ENCODE measurements at regions not wholly inside any gene's neighbourhood (a gene's known extent, or its start where the extent isn't known, plus 50 kb on each side); places are given as distances from the start of the nearest gene placed in this dataset.

DNA sequence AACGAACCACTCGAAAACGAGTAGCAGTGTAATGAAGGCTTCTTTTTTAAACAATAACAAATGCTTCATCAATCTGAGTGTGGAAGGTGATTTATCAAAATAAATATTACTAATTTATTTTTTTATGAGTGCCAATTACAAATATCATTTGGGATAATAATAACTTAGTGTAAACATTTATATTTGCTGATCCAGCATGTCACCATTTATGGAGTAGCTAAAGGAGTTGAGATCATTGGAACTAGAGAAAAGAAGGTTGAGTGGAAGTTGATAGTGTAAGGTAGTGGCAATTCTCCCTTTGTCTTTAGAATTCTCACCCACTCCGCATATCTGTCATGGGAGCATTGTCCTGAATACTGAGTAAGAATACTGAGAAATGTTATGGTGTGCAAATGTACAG, 67.1 kb upstream of the KIF26B start:
- Histone ChIP-seq H4K5ac (ENCODE audit: low read length) (no peak overlapping the region), H3K18ac (ENCODE audit: low read length) (no peak overlapping the region), H3K4me2 (ENCODE audit: low read length) (no peak overlapping the region), H3K23ac (ENCODE audit: low read length) (no peak overlapping the region), H3K56ac (ENCODE audit: low read length) (no peak overlapping the region), H2BK120ac (ENCODE audit: low read depth, low read length) (no peak overlapping the region), H3K79me1 (ENCODE audit: low read length) (no peaks in the 10 kb centered on the region), H3K36me3 (ENCODE audit: control insufficient read depth, insufficient read depth, low read length) (no peaks in the 10 kb centered on the region), H3K79me2 (ENCODE audit: control insufficient read depth, insufficient read depth, low read length) (no peaks in the 10 kb centered on the region), H3K4ac (ENCODE audit: low read depth, low read length) (no peak overlapping the region), H3K4me1 (ENCODE audit: control insufficient read depth, low read depth, low read length) (no peaks in the 10 kb centered on the region), H2BK15ac (replicated peaks; ENCODE audit: low read depth) (no peak overlapping the region), H2BK5ac (ENCODE audit: low read length) (no peak overlapping the region), H3K9ac (ENCODE audit: low read length) (no peak overlapping the region), H2AK5ac (ENCODE audit: low read length) (no peak overlapping the region), H3K27me3 (ENCODE audit: insufficient read depth, low read length, poor library complexity) (no peaks in the 10 kb centered on the region), H3K4me3 (ENCODE audit: low read length) (no peak overlapping the region), H3K27ac (ENCODE audit: low read depth, low read length) (no peak overlapping the region), H4K8ac (ENCODE audit: low read depth, low read length) (no peak overlapping the region)
- WGBS (ENCODE audit: extremely low coverage, insufficient coverage, low lambda C conversion rate), result no CpG with 5 or more reads among the region's 4 CpGs
- no peak for DNase-seq

DNA sequence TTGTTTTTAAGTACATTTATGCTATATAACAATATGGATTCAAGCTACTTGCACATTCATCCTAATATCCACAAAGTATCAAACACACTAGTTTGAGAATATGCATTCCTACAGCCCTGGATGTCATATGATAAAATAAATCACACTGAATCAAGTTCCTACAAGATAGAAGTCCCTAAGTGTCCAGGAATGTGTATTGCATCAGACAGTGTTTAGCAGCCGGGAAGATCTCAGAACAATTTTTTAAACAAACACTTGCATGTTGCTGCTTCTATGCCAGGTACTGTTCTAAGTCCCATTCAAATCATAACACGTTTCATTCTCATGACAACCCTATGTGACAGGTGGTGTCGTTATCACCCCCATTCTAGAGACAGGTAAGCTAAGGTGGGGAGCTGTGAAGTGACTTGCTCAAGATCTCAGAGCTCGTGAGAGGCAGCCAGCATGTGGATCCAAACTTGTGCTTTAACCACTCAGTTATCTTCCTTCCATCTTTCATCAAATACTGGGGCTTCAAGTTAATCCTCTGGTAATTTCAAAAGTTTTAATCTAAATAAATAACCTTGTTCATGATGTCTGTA, 68.3 kb upstream of the KIF26B start:
- Histone ChIP-seq H3K36me3 (ENCODE audit: control insufficient read depth, insufficient read depth, low read length) (no peaks in the 10 kb centered on the region), H3K4me3 (ENCODE audit: low read length) (no peak overlapping the region), H3K23ac (ENCODE audit: low read length) (no peak overlapping the region), H3K9ac (ENCODE audit: low read length) (no peak overlapping the region), H4K8ac (ENCODE audit: low read depth, low read length) (no peak overlapping the region), H2AK5ac (ENCODE audit: low read length) (no peak overlapping the region), H3K27me3 (ENCODE audit: insufficient read depth, low read length, poor library complexity) (no peaks in the 10 kb centered on the region), H3K79me2 (ENCODE audit: control insufficient read depth, insufficient read depth, low read length) (no peaks in the 10 kb centered on the region), H3K27ac (ENCODE audit: low read depth, low read length) (no peak overlapping the region), H2BK15ac (replicated peaks; ENCODE audit: low read depth) (no peak overlapping the region), H3K4ac (ENCODE audit: low read depth, low read length) (no peak overlapping the region), H3K18ac (ENCODE audit: low read length) (no peak overlapping the region), H3K79me1 (ENCODE audit: low read length) (no peaks in the 10 kb centered on the region), H2BK5ac (ENCODE audit: low read length) (no peak overlapping the region), H2BK120ac (ENCODE audit: low read depth, low read length) (no peak overlapping the region), H3K4me1 (ENCODE audit: control insufficient read depth, low read depth, low read length) (no peaks in the 10 kb centered on the region), H4K5ac (ENCODE audit: low read length) (no peak overlapping the region), H3K56ac (ENCODE audit: low read length) (no peak overlapping the region), H3K4me2 (ENCODE audit: low read length) (no peak overlapping the region)
- no CpG with 5 or more reads among the region's 4 CpGs for WGBS (ENCODE audit: extremely low coverage, insufficient coverage, low lambda C conversion rate)
- no peak for DNase-seq

GRCh38 chr1:245085508-245086095, 69.2 kb upstream of the KIF26B start:
- Histone ChIP-seq H2AK5ac (ENCODE audit: low read length) (no peak overlapping the region), H2BK5ac (ENCODE audit: low read length) (no peak overlapping the region), H3K4me1 (ENCODE audit: control insufficient read depth, low read depth, low read length) (no peaks in the 10 kb centered on the region), H3K79me2 (ENCODE audit: control insufficient read depth, insufficient read depth, low read length) (no peaks in the 10 kb centered on the region), H2BK15ac (replicated peaks; ENCODE audit: low read depth) (no peak overlapping the region), H3K18ac (ENCODE audit: low read length) (no peak overlapping the region), H3K56ac (ENCODE audit: low read length) (no peak overlapping the region), H3K4me3 (ENCODE audit: low read length) (no peak overlapping the region), H2BK120ac (ENCODE audit: low read depth, low read length) (no peak overlapping the region), H3K4ac (ENCODE audit: low read depth, low read length) (no peak overlapping the region), H3K36me3 (ENCODE audit: control insufficient read depth, insufficient read depth, low read length) (no peaks in the 10 kb centered on the region), H3K23ac (ENCODE audit: low read length) (no peak overlapping the region), H4K8ac (ENCODE audit: low read depth, low read length) (no peak overlapping the region), H3K4me2 (ENCODE audit: low read length) (no peak overlapping the region), H3K27me3 (ENCODE audit: insufficient read depth, low read length, poor library complexity) (no peaks in the 10 kb centered on the region), H4K5ac (ENCODE audit: low read length) (no peak overlapping the region), H3K79me1 (ENCODE audit: low read length) (no peaks in the 10 kb centered on the region), H3K9ac (ENCODE audit: low read length) (no peak overlapping the region), H3K27ac (ENCODE audit: low read depth, low read length) (no peak overlapping the region)
- WGBS (ENCODE audit: extremely low coverage, insufficient coverage, low lambda C conversion rate), result no CpG with 5 or more reads among the region's 9 CpGs
- no peak for DNase-seq

DNA sequence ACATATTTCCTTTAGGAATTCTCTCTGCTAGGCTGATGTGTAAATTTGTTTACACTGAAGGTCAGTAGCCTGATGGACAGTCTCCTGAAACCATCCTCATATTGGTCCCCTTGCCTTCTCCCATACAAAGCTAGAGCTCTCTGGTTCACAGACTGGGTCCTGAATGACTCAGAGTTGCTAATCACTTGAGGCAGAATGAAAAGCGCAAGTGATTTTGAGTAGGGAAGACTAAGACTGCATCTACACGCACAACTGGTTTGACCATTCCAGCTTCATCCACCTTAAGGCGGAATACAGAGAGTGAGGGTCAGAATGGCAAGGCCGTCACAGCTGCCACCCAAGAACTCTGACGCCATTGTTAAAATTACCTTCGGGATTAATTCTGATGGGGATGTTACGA, 70.2 kb upstream of the KIF26B start:
- DNase-seq, result no peak
- H2BK5ac ChIP-seq (ENCODE audit: low read length), result no peak overlapping the region
- H3K4me2 ChIP-seq (ENCODE audit: low read length), result no peak overlapping the region
- no peak overlapping the region for H4K5ac ChIP-seq (ENCODE audit: low read length)
- no peaks in the 10 kb centered on the region for H3K36me3 ChIP-seq (ENCODE audit: control insufficient read depth, insufficient read depth, low read length)
- no peak overlapping the region for H3K4me3 ChIP-seq (ENCODE audit: low read length)
- H4K8ac ChIP-seq (ENCODE audit: low read depth, low read length), result no peak overlapping the region
- H3K4me1 ChIP-seq (ENCODE audit: control insufficient read depth, low read depth, low read length), result no peaks in the 10 kb centered on the region
- no peaks in the 10 kb centered on the region for H3K79me2 ChIP-seq (ENCODE audit: control insufficient read depth, insufficient read depth, low read length)
- no peaks in the 10 kb centered on the region for H3K27me3 ChIP-seq (ENCODE audit: insufficient read depth, low read length, poor library complexity)
- H3K4ac ChIP-seq (ENCODE audit: low read depth, low read length), result no peak overlapping the region
- H3K23ac ChIP-seq (ENCODE audit: low read length), result no peak overlapping the region
- no peaks in the 10 kb centered on the region for H3K79me1 ChIP-seq (ENCODE audit: low read length)
- WGBS (ENCODE audit: extremely low coverage, insufficient coverage, low lambda C conversion rate), result no CpG with 5 or more reads among the region's 7 CpGs
- no peak overlapping the region for H2BK120ac ChIP-seq (ENCODE audit: low read depth, low read length)
- no peak overlapping the region for H3K27ac ChIP-seq (ENCODE audit: low read depth, low read length)
- H2AK5ac ChIP-seq (ENCODE audit: low read length), result no peak overlapping the region
- H3K56ac ChIP-seq (ENCODE audit: low read length), result no peak overlapping the region
- H3K18ac ChIP-seq (ENCODE audit: low read length), result no peak overlapping the region
- H3K9ac ChIP-seq (ENCODE audit: low read length), result no peak overlapping the region
- no peak overlapping the region for H2BK15ac ChIP-seq (replicated peaks; ENCODE audit: low read depth)

GRCh38 chr1:245079021-245079609, 75.7 kb upstream of the KIF26B start:
- no peak overlapping the region for H3K23ac ChIP-seq (ENCODE audit: low read length)
- WGBS (ENCODE audit: extremely low coverage, insufficient coverage, low lambda C conversion rate), result no CpG with 5 or more reads among the region's 9 CpGs

More at GRCh38 chr1:245079021-245079609, 75.7 kb upstream of the KIF26B start:
- H3K79me2 ChIP-seq (ENCODE audit: control insufficient read depth, insufficient read depth, low read length), result no peaks in the 10 kb centered on the region
- H3K18ac ChIP-seq (ENCODE audit: low read length), result no peak overlapping the region
- H2BK5ac ChIP-seq (ENCODE audit: low read length), result no peak overlapping the region
- H3K56ac ChIP-seq (ENCODE audit: low read length), result no peak overlapping the region
- no peak overlapping the region for H3K9ac ChIP-seq (ENCODE audit: low read length)
- no peaks in the 10 kb centered on the region for H3K36me3 ChIP-seq (ENCODE audit: control insufficient read depth, insufficient read depth, low read length)
- no peak overlapping the region for H4K5ac ChIP-seq (ENCODE audit: low read length)
- no peak overlapping the region for H2AK5ac ChIP-seq (ENCODE audit: low read length)
- no peaks in the 10 kb centered on the region for H3K27me3 ChIP-seq (ENCODE audit: insufficient read depth, low read length, poor library complexity)
- H3K4me3 ChIP-seq (ENCODE audit: low read length), result no peak overlapping the region
- peak overlapping the region; percentile 4 for H3K4ac ChIP-seq (ENCODE audit: low read depth, low read length)
- H3K27ac ChIP-seq (ENCODE audit: low read depth, low read length), result no peak overlapping the region
- H3K4me1 ChIP-seq (ENCODE audit: control insufficient read depth, low read depth, low read length), result no peaks in the 10 kb centered on the region
- no peak overlapping the region for H3K4me2 ChIP-seq (ENCODE audit: low read length)
- no peaks in the 10 kb centered on the region for H3K79me1 ChIP-seq (ENCODE audit: low read length)
- no peak overlapping the region for H2BK15ac ChIP-seq (replicated peaks; ENCODE audit: low read depth)
- DNase-seq, result no peak
- no peak overlapping the region for H4K8ac ChIP-seq (ENCODE audit: low read depth, low read length)
- peak overlapping the region; percentile 73 for H2BK120ac ChIP-seq (ENCODE audit: low read depth, low read length)

Data from mesendoderm (in vitro differentiated cells).